Upper lobe of left lung (tissue), 6 donors: ENCODE measurements at regions not wholly inside any gene's neighbourhood (a gene's known extent, or its start where the extent isn't known, plus 50 kb on each side); places are given as distances from the start of the nearest gene placed in this dataset.
"Not testable (repeated sequence)": the region's sequence is repeated elsewhere in the genome, so short reads cannot be mapped to it uniquely, and the experiment has no call there.

Experiments used
- ATAC-seq, 2 donors: fragments of 200-7000 bp; cut with Tn5 transposase; one replicate each; pipeline ENCODE4 v1.9.1; 2022; ENCODE audit warnings: mild to moderate bottlenecking in 2 of 2, moderate library complexity in 2 of 2; ENCODE audit not compliant: low FRiP score in 2 of 2
- DNase-seq, 2 donors: peaks; one replicate each; pipeline ENCODE4 v3.0.0-alpha.2; 2019 to 2020
- H3K27ac ChIP-seq, 4 donors: fragments of 200-600 bp; sonication (generic); one replicate each; pipeline ENCODE4 v1.5.1; 2016 to 2019
- H3K27me3 ChIP-seq, 4 donors: fragments of 200-600 bp; sonication (generic); one replicate each; pipeline ENCODE4 v1.5.1; 2017 to 2019
- H3K36me3 ChIP-seq, 4 donors: fragments of 200-600 bp; sonication (generic); one replicate each; pipeline ENCODE4 v1.5.1; 2016 to 2019
- H3K4me1 ChIP-seq, 4 donors: fragments of 200-600 bp; sonication (generic); one replicate each; pipeline ENCODE4 v1.5.1; 2018 to 2019
- H3K4me3 ChIP-seq, 4 donors: fragments of 200-600 bp; sonication (generic); one replicate each; pipeline ENCODE4 v1.5.1; 2017 to 2019; ENCODE audit warnings: mild to moderate bottlenecking in 2 of 4, moderate library complexity in 1 of 4
- H3K9me3 ChIP-seq, 4 donors: fragments of 200-600 bp; sonication (generic); one replicate each; pipeline ENCODE4 v1.5.1; 2018 to 2019
- WGBS, 2 donors: methylation state at CpG; one replicate each; pipeline ENCODE4 v1.1.5; 2017 to 2018; 5-methylcytosine and 5-hydroxymethylcytosine counted together
- donor health status: DM: no; HTN: no; CAD: no; lungs with moderate emphysema.
- donor health status: DM: no; HTN: yes; CAD: no; lungs with severe emphysema.

DNA sequence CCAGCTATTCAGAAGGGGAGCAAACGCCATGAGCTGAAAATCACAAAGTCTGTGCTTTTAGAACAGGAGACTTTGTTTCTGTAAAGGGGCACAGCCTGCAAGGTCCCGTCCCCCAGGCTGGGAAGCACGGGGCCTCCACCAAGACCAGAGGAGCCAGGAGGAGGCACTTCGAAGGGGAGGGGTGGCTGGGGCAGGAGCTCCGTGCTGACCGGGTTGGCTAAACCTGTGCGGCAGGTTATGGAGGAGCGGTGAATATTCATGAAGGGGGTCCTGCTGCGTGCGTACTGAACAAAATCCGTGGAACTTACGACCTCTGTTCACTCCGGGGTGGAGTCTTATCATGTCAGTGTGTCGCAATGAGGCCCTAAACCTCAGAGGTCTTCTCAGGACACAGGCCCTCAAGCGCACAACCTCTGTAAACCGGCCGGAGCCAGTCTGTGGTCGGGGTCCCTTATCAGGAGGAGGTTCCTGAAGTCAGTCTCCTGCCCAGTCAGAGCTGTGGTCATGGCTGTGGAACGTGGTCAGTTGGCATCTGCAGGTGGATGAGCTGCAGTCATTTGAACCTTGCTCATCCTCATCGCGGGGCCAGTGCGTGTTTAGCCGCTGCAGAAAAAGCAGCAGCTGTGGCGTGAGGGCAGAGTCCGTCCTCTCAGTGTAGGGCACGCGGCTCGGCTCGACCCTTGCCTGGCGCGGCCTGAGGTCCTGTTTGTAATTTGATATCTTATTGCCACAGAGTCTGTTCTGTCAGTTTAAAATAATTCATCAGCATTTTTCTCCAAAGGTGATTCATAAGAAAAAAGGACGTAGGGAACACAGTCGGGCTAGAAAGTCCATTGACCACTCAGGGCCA, 5507.7 kb upstream of the TPTE start:
- H3K4me3 ChIP-seq, DNase-seq, H3K4me1 ChIP-seq, H3K27ac ChIP-seq, H3K27me3 ChIP-seq, ATAC-seq, H3K36me3 ChIP-seq, H3K9me3 ChIP-seq: not testable (repeated sequence)
- no CpG with 5 or more reads among the region's 33 CpGs for WGBS, 2 donors

- not testable (repeated sequence) for H3K4me1 ChIP-seq, H3K9me3 ChIP-seq, DNase-seq, H3K36me3 ChIP-seq, H3K27ac ChIP-seq, H3K27me3 ChIP-seq, H3K4me3 ChIP-seq, ATAC-seq
- no CpG with 5 or more reads among the region's 17 CpGs for WGBS, 2 donors
Observed at GRCh38 chr21:5015187-5015586, 5506.2 kb upstream of the TPTE start.

- not testable (repeated sequence) for H3K4me1 ChIP-seq, H3K4me3 ChIP-seq, DNase-seq, H3K36me3 ChIP-seq, H3K27ac ChIP-seq, H3K27me3 ChIP-seq, H3K9me3 ChIP-seq, ATAC-seq
- no CpG with 5 or more reads among the region's 15 CpGs for WGBS, 2 donors
Observed at GRCh38 chr21:5019120-5019519, 5502.3 kb upstream of the TPTE start.

DNA sequence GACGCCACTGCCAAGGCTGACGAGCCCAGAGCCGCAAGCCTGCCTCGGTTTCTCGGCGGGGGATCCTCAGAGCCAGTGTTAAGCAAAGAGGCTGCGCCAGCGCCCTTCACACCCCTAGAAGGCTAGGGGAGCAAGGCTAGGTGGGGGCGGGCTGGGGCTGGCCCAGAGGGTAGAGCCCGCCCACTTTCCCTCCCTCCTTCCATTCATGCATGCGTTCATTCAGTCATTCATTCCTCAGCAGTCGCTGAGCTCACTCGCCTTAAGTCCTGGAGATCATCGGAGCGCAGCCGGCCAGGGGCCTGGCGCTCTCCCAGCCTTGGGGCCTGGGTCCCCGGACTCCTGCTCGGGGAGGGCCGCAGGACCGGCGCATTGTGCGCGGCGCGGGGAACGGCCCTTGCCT, 5499.6 kb upstream of the TPTE start:
- WGBS, 2 donors, result no CpG with 5 or more reads among the region's 27 CpGs

GRCh38 chr21:5022254-5022653, 5499.1 kb upstream of the TPTE start:
- not testable (repeated sequence) for H3K9me3 ChIP-seq, H3K4me1 ChIP-seq, H3K27ac ChIP-seq, H3K36me3 ChIP-seq, H3K4me3 ChIP-seq, H3K27me3 ChIP-seq, DNase-seq
- ATAC-seq, result peak; percentile 86 to 91
- WGBS, 2 donors, result no CpG with 5 or more reads among the region's 52 CpGs

More for the DNA sequence above, 5499.6 kb upstream of the TPTE start:
- not testable (repeated sequence) for H3K4me3 ChIP-seq, H3K9me3 ChIP-seq, H3K36me3 ChIP-seq, H3K27ac ChIP-seq, H3K27me3 ChIP-seq, H3K4me1 ChIP-seq, DNase-seq
- ATAC-seq, result peak in 1 of 2 donors; percentile 64

DNA sequence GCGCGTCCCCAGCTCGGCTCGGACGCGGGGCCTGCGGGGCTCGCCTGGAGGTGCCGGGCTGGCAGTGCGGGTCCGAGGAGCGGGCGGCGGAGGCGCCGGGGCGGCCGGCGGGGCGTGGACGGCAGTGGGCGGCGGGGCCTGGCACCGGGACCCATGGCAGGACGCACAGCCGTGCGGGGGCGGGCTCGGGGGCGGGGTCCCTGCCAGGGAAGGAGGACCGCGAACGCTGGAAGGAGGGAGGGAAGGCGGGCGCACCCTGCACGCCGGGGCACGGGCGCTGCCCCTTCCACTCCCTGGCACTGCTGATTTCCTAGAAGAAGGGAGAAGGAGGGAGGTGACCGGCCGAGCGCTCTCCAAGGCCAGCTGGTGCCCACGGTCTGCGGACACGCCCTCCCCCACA, 5498.6 kb upstream of the TPTE start:
- ATAC-seq, result peak; percentile 38 to 66
- not testable (repeated sequence) for H3K9me3 ChIP-seq, DNase-seq, H3K4me3 ChIP-seq, H3K4me1 ChIP-seq, H3K36me3 ChIP-seq, H3K27ac ChIP-seq, H3K27me3 ChIP-seq
- no CpG with 5 or more reads among the region's 45 CpGs for WGBS, 2 donors

DNA sequence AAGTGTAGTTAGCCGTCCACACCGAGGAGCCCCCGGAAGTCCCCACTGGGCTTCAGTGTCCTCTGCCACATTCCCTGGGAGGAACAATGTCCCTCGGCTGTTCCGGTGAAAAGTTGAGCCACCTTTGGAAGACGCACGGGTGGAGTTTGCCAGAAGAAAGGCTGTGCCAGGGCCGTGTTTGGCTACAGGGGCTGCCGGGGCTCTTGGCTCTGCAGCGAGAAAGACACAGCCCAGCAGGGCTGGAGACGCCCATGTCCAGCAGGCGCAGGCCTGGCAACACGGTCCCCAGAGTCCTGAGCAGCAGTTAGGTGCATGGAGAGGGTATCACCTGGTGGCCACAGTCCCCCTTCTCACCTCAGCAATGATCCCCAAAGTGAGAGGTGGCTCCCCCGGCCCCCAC, 5486.2 kb upstream of the TPTE start:
- WGBS, 2 donors, result no CpG with 5 or more reads among the region's 14 CpGs
- not testable (repeated sequence) for H3K9me3 ChIP-seq, H3K4me1 ChIP-seq, H3K4me3 ChIP-seq, H3K27me3 ChIP-seq, H3K27ac ChIP-seq, DNase-seq, H3K36me3 ChIP-seq, ATAC-seq

DNA sequence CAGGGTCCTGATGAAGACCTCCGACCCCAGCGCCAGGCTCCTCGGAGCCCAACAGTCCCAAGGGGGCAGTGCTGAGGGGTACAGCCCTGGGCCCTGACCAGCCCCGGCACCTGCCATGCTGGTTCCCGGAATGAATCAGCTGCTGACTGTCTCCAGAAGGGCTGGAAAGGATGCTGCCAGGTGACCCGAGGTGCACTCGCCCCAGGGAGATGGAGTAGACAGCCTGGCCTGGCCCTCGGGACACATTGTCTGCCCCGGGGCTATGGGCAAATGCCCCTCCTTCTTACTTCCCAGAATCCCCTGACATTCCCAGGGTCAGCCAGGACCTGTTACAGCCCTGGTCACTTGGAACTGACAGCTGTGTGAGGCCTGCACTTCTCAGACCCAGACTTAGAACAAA, 5485.8 kb upstream of the TPTE start:
- H3K4me1 ChIP-seq, ATAC-seq, DNase-seq, H3K36me3 ChIP-seq, H3K4me3 ChIP-seq, H3K9me3 ChIP-seq, H3K27me3 ChIP-seq, H3K27ac ChIP-seq: not testable (repeated sequence)
- WGBS, 2 donors, result no CpG with 5 or more reads among the region's 9 CpGs

- not testable (repeated sequence) for H3K4me3 ChIP-seq, H3K9me3 ChIP-seq, H3K4me1 ChIP-seq, H3K27me3 ChIP-seq, DNase-seq, ATAC-seq, H3K36me3 ChIP-seq, H3K27ac ChIP-seq
- WGBS, 2 donors, result no CpG with 5 or more reads among the region's 15 CpGs
Observed at GRCh38 chr21:5037606-5038331, 5483.6 kb upstream of the TPTE start.

- H3K36me3 ChIP-seq, H3K27me3 ChIP-seq, H3K27ac ChIP-seq, DNase-seq, H3K4me1 ChIP-seq, H3K4me3 ChIP-seq, H3K9me3 ChIP-seq, ATAC-seq: not testable (repeated sequence)
- no CpG with 5 or more reads among the region's 5 CpGs for WGBS, 2 donors
Observed at GRCh38 chr21:5039926-5040325, 5481.5 kb upstream of the TPTE start.

DNA sequence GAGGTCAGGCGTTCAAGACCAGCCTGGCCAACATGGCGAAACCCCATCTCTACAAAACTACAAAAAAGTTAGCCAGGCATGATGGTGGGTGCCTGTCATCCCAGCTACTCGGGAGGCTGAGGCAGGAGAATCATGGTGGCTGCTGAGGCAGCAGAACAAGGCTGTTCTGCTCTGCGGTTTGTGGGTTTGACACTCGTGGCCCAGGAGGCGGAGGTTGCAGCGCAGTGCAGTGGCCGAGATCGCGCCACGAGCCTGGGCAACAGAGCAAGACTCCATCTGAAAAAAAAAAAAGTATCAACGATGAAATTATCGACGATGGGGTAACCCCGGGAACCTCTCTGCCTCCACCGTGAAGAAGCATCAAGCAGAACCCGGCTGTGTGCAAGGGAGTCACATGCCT, 5478.8 kb upstream of the TPTE start:
- ATAC-seq, H3K4me3 ChIP-seq: not testable (repeated sequence)

GRCh38 chr21:5044812-5045211, 5476.6 kb upstream of the TPTE start:
- not testable (repeated sequence) for H3K4me3 ChIP-seq, H3K27ac ChIP-seq, DNase-seq, H3K9me3 ChIP-seq, H3K4me1 ChIP-seq, H3K36me3 ChIP-seq, H3K27me3 ChIP-seq, ATAC-seq
- WGBS, 2 donors, result no CpG with 5 or more reads among the region's 7 CpGs

More for the DNA sequence above, 5478.8 kb upstream of the TPTE start:
- H3K9me3 ChIP-seq, H3K4me1 ChIP-seq, DNase-seq, H3K27ac ChIP-seq, H3K27me3 ChIP-seq, H3K36me3 ChIP-seq: not testable (repeated sequence)
- WGBS, 2 donors, result no CpG with 5 or more reads among the region's 17 CpGs

DNA sequence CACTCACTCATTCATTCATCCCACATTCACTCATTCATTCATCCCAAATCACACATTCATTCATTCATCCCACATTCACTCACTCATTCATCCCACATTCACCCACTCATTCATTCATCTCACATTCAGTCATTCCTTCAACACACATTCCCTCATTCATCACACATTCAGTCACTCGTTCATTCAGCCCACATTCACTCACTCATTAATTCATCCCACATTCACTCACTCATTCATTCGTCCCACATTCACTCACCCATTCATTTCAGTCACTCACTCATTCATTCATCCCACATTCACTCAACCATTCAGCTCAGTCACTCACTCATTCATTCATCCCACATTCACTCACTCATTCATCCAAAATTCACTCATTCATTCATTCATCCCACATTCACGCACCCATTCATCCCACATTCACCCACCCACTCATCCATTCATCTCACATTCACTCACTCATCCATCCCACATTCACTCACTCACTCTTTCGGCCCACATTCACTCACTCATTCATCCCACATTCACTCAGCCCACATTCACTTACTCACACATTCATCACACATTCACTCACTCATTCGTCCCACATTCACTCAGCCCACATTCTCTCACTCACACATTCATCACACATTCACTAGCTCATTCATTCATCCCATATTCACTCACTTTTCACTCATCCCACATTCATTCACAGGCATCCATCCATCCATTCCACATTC, 5469.9 kb upstream of the TPTE start:
- H3K4me3 ChIP-seq, ATAC-seq, H3K4me1 ChIP-seq, H3K36me3 ChIP-seq, H3K27ac ChIP-seq, H3K9me3 ChIP-seq, H3K27me3 ChIP-seq, DNase-seq: not testable (repeated sequence)
- no CpG with 5 or more reads among the region's 5 CpGs for WGBS, 2 donors
